Mesenchymal stem cell (in vitro differentiated cells and primary cell): ENCODE measurements at regions not wholly inside any gene's neighbourhood (a gene's known extent, or its start where the extent isn't known, plus 50 kb on each side); places are given as distances from the start of the nearest gene placed in this dataset.

Experiments used
- DNase-seq: peaks from one replicate; pipeline ENCODE4 v3.0.0-alpha.2; 2013
- H2AFZ ChIP-seq: one replicate; pipeline ENCODE4 v1.6.1; 2013; ENCODE audit warnings: low read depth, mild to moderate bottlenecking, control low read depth, inconsistent platforms, low read length, moderate library complexity
- H2AK5ac ChIP-seq: 2 replicates; pipeline ENCODE4 v1.6.1; 2013; ENCODE audit warnings: low read length, moderate library complexity, mild to moderate bottlenecking, inconsistent platforms; ENCODE audit not compliant: severe bottlenecking
- H2BK120ac ChIP-seq: one replicate; pipeline ENCODE4 v1.6.1; 2013; ENCODE audit warnings: low read depth, mild to moderate bottlenecking, inconsistent platforms, low read length, moderate library complexity
- H2BK12ac ChIP-seq, 2 experiments: one replicate each; pipeline ENCODE4 v1.6.1; 2013; ENCODE audit warnings: inconsistent platforms in 2 of 2, low read length in 2 of 2, mild to moderate bottlenecking in 2 of 2, moderate library complexity in 2 of 2, control low read depth in 1 of 2
- H2BK15ac ChIP-seq: one replicate; pipeline ENCODE4 v1.6.1; 2013; ENCODE audit warnings: mild to moderate bottlenecking, low read depth, inconsistent platforms; ENCODE audit not compliant: poor library complexity, severe bottlenecking
- H2BK5ac ChIP-seq: 2 replicates; pipeline ENCODE4 v1.6.1; 2013; ENCODE audit warnings: low read depth, mild to moderate bottlenecking, low read length, control low read depth, inconsistent platforms; ENCODE audit not compliant: poor library complexity, severe bottlenecking
- H3K14ac ChIP-seq, 2 experiments: one replicate each; pipeline ENCODE4 v1.6.1; 2013; ENCODE audit warnings: inconsistent platforms in 2 of 2, low read length in 2 of 2, control low read depth in 1 of 2, mild to moderate bottlenecking in 1 of 2, moderate library complexity in 1 of 2
- H3K18ac ChIP-seq, 2 experiments: one replicate each; pipeline ENCODE4 v1.6.1; 2013; ENCODE audit warnings: inconsistent platforms in 2 of 2, low read length in 2 of 2, control low read depth in 1 of 2, low read depth in 1 of 2, mild to moderate bottlenecking in 1 of 2
- H3K23ac ChIP-seq, 2 experiments: one replicate each; pipeline ENCODE4 v1.6.1; 2013; ENCODE audit warnings: inconsistent platforms in 2 of 2, low read length in 2 of 2, mild to moderate bottlenecking in 2 of 2, moderate library complexity in 2 of 2, control low read depth in 1 of 2
- H3K27ac ChIP-seq: 2 replicates; pipeline ENCODE4 v1.5.1; 2013; ENCODE audit warnings: mild to moderate bottlenecking, moderate library complexity, low read length, control low read depth, inconsistent platforms; ENCODE audit not compliant: poor library complexity, severe bottlenecking
- H3K27me3 ChIP-seq, 2 experiments: 2 replicates each; pipeline versions ENCODE4 v1.6.1 to v1.7.0; 2013; ENCODE audit warnings: low read length in 2 of 2, mild to moderate bottlenecking in 2 of 2, moderate library complexity in 2 of 2, control low read depth in 1 of 2, inconsistent platforms in 1 of 2; ENCODE audit not compliant: control insufficient read depth in 1 of 2, insufficient read depth in 1 of 2
- H3K36me3 ChIP-seq, 2 experiments: 2 replicates each; pipeline versions ENCODE4 v1.6.1 to v1.7.0; 2013; ENCODE audit warnings: low read length in 2 of 2, control low read depth in 1 of 2, inconsistent platforms in 1 of 2, low read depth in 1 of 2, mild to moderate bottlenecking in 1 of 2; ENCODE audit not compliant: insufficient read depth in 2 of 2, control insufficient read depth in 1 of 2
- H3K4ac ChIP-seq, 2 experiments: one replicate each; pipeline ENCODE4 v1.6.1; 2013; ENCODE audit warnings: inconsistent platforms in 2 of 2, low read length in 2 of 2, mild to moderate bottlenecking in 2 of 2, moderate library complexity in 2 of 2, control low read depth in 1 of 2, low read depth in 1 of 2
- H3K4me1 ChIP-seq: 2 replicates; pipeline ENCODE4 v1.6.1; 2013; ENCODE audit warnings: low read depth, low read length, control low read depth; ENCODE audit not compliant: control insufficient read depth, insufficient read depth
- H3K4me2 ChIP-seq: 2 replicates; pipeline ENCODE4 v1.6.1; 2013; ENCODE audit warnings: low read length, mild to moderate bottlenecking, inconsistent platforms; ENCODE audit not compliant: poor library complexity, severe bottlenecking
- H3K4me3 ChIP-seq, 2 experiments: 2 replicates each; pipeline versions ENCODE4 v1.5.1 to v1.7.0; 2013; ENCODE audit warnings: low read length in 2 of 2, mild to moderate bottlenecking in 2 of 2, control low read depth in 1 of 2, low read depth in 1 of 2; ENCODE audit not compliant: insufficient read depth in 1 of 2
- H3K79me1 ChIP-seq: replicated peaks from 2 replicates; pipeline ENCODE4 v1.6.1; 2013; ENCODE audit warnings: mild to moderate bottlenecking, control low read depth, low read length, inconsistent platforms; ENCODE audit not compliant: poor library complexity, severe bottlenecking
- H3K9ac ChIP-seq: 2 replicates; pipeline ENCODE4 v1.7.0; 2013; ENCODE audit warnings: mild to moderate bottlenecking, low read length, moderate library complexity
- H3K9me3 ChIP-seq: 2 replicates; pipeline ENCODE4 v1.7.0; 2013; ENCODE audit warnings: mild to moderate bottlenecking, low read length; ENCODE audit not compliant: control insufficient read depth
- H4K8ac ChIP-seq: one replicate; pipeline ENCODE4 v1.6.1; 2013; ENCODE audit warnings: inconsistent platforms, mild to moderate bottlenecking, low read length, moderate library complexity
- H4K91ac ChIP-seq: one replicate; pipeline ENCODE4 v1.6.1; 2013; ENCODE audit warnings: mild to moderate bottlenecking, low read length, inconsistent platforms
- WGBS: methylation state at CpG from one replicate; pipeline ENCODE4 v1.1.7; 2013; ENCODE audit warnings: mixed read lengths; 5-methylcytosine and 5-hydroxymethylcytosine counted together

GRCh38 chr21:38880577-38880966 lies 74.8 kb downstream of the ETS2 start:
- H3K23ac ChIP-seq, result no peak overlapping the region
- no peaks in the 10 kb centered on the region for H3K79me1 ChIP-seq
- no peak for DNase-seq
- no peak overlapping the region for H2BK120ac ChIP-seq
- no peak overlapping the region for H2BK15ac ChIP-seq
- whole genome bisulfite sequencing, result 100% methylated on average over 2 of the region's 6 CpGs
- no peak overlapping the region for H4K8ac ChIP-seq
- H4K91ac ChIP-seq, result no peak overlapping the region
- H2BK5ac ChIP-seq, result no peak overlapping the region
- H3K27ac ChIP-seq, result no peak overlapping the region
- H3K4me2 ChIP-seq, result no peak overlapping the region
- no peak overlapping the region for H3K18ac ChIP-seq
- H3K9me3 ChIP-seq, result peaks cover 38% of the 10 kb centered on the region
- H3K4me3 ChIP-seq, result no peak overlapping the region
- H2AK5ac ChIP-seq, result no peak overlapping the region
- H3K9ac ChIP-seq, result no peak overlapping the region
- no peak overlapping the region for H2AFZ ChIP-seq
- H3K4ac ChIP-seq, result no peak overlapping the region
- H3K4me1 ChIP-seq, result no peaks in the 10 kb centered on the region
- H3K27me3 ChIP-seq, result no peaks in the 10 kb centered on the region
- H2BK12ac ChIP-seq, result no peak overlapping the region
- H3K14ac ChIP-seq, result no peak overlapping the region
- no peaks in the 10 kb centered on the region for H3K36me3 ChIP-seq

GRCh38 chr21:38879912-38880576 lies 74.3 kb downstream of the ETS2 start:
- H2BK15ac ChIP-seq, result no peak overlapping the region
- H4K8ac ChIP-seq, result no peak overlapping the region
- WGBS, result 69% methylated on average over 3 of the region's 4 CpGs
- no peaks in the 10 kb centered on the region for H3K79me1 ChIP-seq
- H4K91ac ChIP-seq, result no peak overlapping the region
- H3K18ac ChIP-seq, result no peak overlapping the region
- no peak overlapping the region for H2BK12ac ChIP-seq
- H3K9ac ChIP-seq, result no peak overlapping the region
- no peak overlapping the region for H3K14ac ChIP-seq
- H3K4me3 ChIP-seq, result no peak overlapping the region
- DNase-seq, result peak; percentile 37
- H3K27me3 ChIP-seq, result no peaks in the 10 kb centered on the region
- no peak overlapping the region for H2AFZ ChIP-seq
- no peak overlapping the region for H2BK5ac ChIP-seq
- no peak overlapping the region for H3K4me2 ChIP-seq
- H3K4ac ChIP-seq, result no peak overlapping the region
- H2AK5ac ChIP-seq, result no peak overlapping the region
- H3K36me3 ChIP-seq, result no peaks in the 10 kb centered on the region
- no peak overlapping the region for H3K27ac ChIP-seq
- no peak overlapping the region for H2BK120ac ChIP-seq
- no peak overlapping the region for H3K23ac ChIP-seq
- no peaks in the 10 kb centered on the region for H3K4me1 ChIP-seq
- peaks cover 36% of the 10 kb centered on the region for H3K9me3 ChIP-seq

- no peak overlapping the region for H2AK5ac ChIP-seq
- no peaks in the 10 kb centered on the region for H3K27me3 ChIP-seq
- H3K4ac ChIP-seq, result no peak overlapping the region
- peak overlapping the region in 1 of 2 experiments; percentile 22 for H3K18ac ChIP-seq
- H4K91ac ChIP-seq, result no peak overlapping the region
- H3K4me1 ChIP-seq, result no peaks in the 10 kb centered on the region
- no peak overlapping the region for H2BK5ac ChIP-seq
- H3K14ac ChIP-seq, result no peak overlapping the region
- 100% methylated on average over 1 of the region's 1 CpG for WGBS
- H3K27ac ChIP-seq, result no peak overlapping the region
- no peak overlapping the region for H4K8ac ChIP-seq
- no peak overlapping the region for H3K4me2 ChIP-seq
- no peak overlapping the region for H3K23ac ChIP-seq
- H2BK12ac ChIP-seq, result no peak overlapping the region
- no peak overlapping the region for H2BK120ac ChIP-seq
- H3K4me3 ChIP-seq, result no peak overlapping the region
- H3K9me3 ChIP-seq, result peaks cover 21% of the 10 kb centered on the region
- DNase-seq, result no peak
- no peaks in the 10 kb centered on the region for H3K79me1 ChIP-seq
- H2AFZ ChIP-seq, result no peak overlapping the region
- no peaks in the 10 kb centered on the region for H3K36me3 ChIP-seq
- no peak overlapping the region for H3K9ac ChIP-seq
- H2BK15ac ChIP-seq, result no peak overlapping the region
These were observed 72.8 kb downstream of the ETS2 start for GRCh38 chr21:38878379-38879179.

- Histone ChIP-seq H2BK120ac (no peak overlapping the region), H2BK15ac (no peak overlapping the region), H3K36me3 (no peaks in the 10 kb centered on the region), H3K4me2 (no peak overlapping the region), H3K23ac (no peak overlapping the region), H3K4ac (no peak overlapping the region), H2BK5ac (no peak overlapping the region), H2BK12ac (peak overlapping the region in 1 of 2 experiments; percentile 59), H3K14ac (no peak overlapping the region), H3K79me1 (no peaks in the 10 kb centered on the region), H2AK5ac (no peak overlapping the region), H2AFZ (no peak overlapping the region), H3K9me3 (peaks cover 13% of the 10 kb centered on the region), H3K9ac (no peak overlapping the region), H3K18ac (peak overlapping the region in 1 of 2 experiments; percentile 69), H3K27ac (no peak overlapping the region), H4K8ac (no peak overlapping the region), H4K91ac (no peak overlapping the region), H3K4me1 (no peaks in the 10 kb centered on the region), H3K4me3 (no peak overlapping the region), H3K27me3 (no peaks in the 10 kb centered on the region)
- DNase-seq, result peak; percentile 33
- WGBS, result 86% methylated on average over 10 of the region's 10 CpGs
These were observed 70.2 kb downstream of the ETS2 start for GRCh38 chr21:38875694-38876492.
